ENCODE measurements at regions not wholly inside any gene's neighbourhood (a gene's known extent, or its start where the extent isn't known, plus 50 kb on each side); places are given as distances from the start of the nearest gene placed in this dataset.
"Not testable (repeated sequence)": the region's sequence is repeated elsewhere in the genome, so short reads cannot be mapped to it uniquely, and the experiment has no call there.

GRCh38 chr9:129428864-129429577, 191.9 kb downstream of the C9orf50 start:
- DNase-seq: no peak

DNA sequence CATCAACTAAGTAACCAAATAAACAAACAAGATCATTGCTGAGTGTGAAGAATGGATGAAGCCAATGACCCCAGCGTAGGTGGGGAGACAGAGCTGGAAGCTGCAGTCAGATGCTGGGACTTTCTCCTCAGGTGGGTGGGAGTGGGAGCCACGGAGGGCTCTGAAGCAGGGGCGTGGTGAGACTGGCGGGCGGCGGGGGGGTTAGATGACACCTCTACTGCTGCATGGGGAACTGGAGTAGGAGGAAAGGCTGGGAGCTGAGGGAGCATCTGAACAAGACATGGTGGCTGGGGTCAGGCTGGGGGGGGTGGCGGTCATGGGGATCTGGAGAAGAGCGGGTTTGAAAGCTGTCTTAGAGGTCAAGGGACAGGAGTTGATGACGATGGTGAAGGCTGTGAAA, 193.8 kb downstream of the C9orf50 start:
- DNase-seq: no peak

DNA sequence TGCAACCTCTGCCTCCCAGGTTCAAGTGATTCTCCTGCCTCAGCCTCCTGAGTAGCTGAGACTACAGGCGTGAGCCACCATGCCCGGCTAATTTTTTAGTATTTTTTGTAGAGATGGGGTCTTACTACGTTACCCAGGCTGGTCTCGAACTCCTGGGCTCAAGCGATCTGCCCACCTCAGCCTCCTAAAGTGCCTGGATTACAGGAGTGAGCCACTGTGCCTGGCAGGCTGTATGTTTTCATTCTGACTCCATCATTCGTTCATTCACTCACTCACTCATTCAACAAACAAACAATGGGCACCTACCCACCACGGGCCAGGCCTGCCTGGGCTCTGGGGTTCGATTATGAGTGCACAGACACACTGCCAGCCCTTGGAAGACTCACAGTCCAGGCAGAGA, 197.1 kb downstream of the C9orf50 start:
- DNase-seq: not testable (repeated sequence)

- DNase-seq: no peak
Observed at GRCh38 chr9:129423216-129423615, 197.7 kb downstream of the C9orf50 start.

DNA sequence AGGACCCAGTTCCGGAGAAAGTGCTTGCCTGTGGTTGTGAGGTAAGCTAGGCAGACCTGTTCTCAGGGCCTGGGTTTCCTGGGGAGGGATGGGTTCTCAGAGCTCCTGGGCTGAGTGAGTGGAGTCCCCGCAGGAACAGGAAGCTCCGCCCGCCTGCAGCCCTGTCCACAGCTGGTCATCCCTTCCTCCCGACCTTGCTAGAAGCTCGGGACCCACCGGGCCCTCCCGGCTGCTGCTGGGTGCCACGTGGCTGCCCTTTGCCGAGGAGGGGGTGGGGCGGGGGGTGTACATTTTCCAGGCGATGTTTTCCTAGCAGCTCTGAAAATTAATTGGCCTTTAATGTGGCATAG, 198.1 kb downstream of the C9orf50 start:
- DNase-seq: no peak

DNA sequence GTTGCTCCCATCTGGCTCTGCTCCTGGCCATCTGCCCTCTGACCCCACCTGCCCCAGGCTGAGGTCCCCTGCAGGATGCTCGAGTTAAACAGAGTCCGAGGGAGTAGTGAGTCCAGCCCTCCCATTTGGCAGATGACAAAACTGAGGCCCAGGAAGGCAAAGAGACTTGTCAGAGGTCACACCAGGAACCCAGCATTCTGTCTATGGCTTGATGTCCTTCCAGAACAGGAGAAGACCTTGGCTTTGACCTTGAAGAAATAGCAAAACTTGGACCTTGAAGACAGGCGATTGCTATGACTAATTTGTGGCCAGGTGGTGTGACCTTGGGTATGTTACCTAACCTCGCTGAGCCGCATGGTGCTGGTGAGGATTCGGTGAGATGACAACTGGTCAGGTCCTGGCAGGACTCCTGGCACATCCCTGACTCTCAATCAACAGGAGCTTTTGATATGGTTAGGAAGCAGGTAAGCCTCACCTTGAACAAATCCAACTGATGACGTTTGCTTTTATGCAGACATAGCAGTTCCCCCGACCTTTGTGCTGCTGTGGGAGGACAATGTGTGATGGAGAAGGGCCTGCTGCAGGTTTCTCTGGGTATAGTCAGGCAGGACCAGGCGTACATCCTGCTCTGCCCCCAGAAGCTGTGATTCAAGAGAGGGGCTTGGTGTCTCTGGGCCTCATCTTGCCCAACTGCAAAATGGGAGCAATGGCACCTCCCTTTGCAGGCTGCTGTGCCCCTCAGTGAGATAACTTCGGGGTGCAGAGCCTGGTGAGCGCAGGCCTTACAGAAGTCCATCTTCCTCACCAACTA, 198.7 kb downstream of the C9orf50 start:
- no peak for DNase-seq

- no peak for DNase-seq
Observed at GRCh38 chr9:129421371-129421770, 199.5 kb downstream of the C9orf50 start.

DNA sequence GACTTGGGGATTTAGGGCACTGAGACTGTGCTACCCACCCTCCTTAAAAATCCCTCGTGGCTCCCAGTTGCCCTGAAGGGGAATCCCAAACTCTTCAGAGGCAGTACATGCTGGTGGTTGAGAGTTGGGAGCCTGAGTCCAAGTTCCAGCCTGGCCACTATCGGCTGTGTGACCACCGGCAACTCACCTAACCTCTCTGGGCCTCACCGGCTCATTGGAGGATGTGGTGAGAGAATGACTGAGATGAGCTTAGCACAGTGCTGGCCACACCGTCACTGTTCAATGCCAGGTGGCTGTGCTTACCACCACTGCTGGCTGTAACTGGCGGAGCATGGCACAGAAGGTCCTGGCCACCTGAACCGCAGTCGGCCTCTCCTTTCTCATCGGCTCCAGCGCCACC, 200.2 kb downstream of the C9orf50 start:
- no peak for DNase-seq

DNA sequence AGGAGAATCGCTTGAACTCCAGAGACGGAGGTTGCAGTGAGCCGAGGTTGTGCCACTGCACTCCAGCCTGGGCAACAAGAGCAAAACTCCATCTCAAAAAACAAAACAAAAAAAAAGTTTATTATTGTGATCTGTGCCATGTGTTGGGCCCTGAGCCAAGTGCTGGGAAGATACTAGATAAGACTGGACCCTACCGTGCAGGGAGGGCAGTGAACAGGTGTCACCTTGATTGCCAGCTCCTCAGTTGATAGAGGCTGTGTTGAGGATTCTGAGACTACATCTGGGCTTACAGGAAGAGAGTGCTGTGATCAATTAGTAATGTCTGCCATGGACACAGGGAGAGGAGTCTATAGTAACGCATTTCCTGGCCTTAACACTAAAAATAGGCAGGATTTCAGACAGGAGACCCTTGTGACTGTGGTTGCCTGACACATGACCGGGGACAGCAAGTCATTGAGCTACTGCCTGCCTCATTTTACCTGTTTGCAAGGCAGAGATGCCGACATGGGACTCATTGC, 201.5 kb downstream of the C9orf50 start:
- no peak for DNase-seq

DNA sequence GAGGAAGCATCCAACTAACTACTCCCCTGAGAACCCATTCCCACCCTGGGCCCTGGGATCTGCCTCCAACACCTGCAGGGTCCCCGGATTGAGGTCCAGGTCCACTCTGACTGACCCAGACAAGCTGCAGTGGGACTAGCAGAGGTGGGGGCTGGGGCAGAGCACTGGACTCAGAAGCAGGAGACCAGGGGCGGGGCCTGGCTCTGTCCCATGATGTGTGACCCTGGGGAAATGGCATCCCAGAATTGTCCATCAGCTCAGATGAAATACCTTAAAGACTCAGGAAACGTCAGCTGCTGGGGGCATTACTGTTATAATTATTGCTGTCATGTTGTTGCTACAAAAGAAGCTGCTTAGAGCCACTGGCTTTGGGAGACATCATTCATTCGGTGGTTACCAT, 202.4 kb downstream of the C9orf50 start:
- no peak for DNase-seq

DNA sequence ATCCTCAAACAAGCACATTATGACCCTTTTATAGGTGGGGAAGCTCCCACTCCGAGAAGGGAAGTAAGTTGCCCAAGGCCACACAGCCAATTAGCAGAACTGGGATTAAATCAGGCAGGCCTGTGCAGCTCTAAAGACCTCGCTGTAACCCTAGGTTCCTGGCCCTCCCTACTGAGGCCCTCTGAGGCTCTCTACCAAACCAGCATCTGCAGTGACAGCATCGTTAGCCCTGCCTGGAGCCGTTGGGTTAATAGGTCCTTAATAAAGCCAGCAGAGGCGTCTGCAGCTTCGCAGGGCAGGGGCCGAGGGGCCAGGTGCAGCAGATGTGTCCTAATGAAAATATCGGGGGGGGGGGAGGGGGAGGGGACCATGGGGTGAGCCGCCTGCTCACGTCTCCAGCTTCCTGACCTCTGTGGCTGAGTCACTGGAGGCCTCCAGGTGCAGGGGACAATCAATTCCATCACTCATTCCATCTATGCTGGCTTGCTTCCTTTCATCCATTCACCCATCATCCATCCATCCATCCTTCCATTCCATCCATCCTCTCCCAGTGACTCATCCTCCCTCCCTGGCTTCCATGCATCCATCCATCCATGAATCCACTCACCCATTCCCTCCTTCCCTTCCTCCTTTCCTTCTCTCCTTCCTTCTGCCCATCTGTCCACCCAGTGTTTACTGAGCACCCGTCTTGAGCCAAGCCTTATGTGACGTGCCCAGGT, 203.9 kb downstream of the C9orf50 start:
- no peak for DNase-seq

DNA sequence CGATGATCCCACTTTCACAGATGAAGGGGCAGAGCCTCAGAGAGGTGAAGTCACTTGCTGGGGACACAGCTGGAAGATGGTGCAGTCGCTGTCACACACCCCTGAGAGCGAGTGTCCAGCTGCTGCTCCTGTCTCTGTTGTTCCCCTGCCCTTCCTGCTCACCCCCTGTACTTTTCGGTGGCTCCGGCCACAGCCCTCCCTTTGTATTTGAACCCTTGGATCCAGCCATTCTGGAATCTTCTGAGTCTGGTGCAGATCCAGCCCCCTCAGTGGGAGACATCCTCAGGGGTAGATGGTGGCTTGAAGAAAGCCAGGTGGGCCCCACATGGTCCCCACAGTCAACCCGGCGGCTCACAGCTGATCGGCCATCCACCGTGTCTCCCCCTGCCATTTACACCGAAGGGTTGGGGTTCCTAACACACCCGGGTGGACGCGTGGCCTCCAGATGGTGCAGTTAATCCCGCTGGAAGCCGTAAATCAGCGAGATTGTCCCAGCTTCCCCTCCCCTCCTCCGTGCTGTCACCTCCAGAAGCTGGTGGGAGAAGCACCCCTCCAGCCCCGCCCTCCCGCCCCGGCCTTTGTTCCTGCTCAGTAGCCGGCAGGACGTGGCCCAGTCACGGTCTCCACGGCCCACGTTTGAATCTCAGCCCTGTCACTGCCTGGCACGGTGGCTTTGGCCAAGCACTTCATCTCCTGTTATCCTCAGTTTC, 204.8 kb downstream of the C9orf50 start:
- DNase-seq: no peak

DNA sequence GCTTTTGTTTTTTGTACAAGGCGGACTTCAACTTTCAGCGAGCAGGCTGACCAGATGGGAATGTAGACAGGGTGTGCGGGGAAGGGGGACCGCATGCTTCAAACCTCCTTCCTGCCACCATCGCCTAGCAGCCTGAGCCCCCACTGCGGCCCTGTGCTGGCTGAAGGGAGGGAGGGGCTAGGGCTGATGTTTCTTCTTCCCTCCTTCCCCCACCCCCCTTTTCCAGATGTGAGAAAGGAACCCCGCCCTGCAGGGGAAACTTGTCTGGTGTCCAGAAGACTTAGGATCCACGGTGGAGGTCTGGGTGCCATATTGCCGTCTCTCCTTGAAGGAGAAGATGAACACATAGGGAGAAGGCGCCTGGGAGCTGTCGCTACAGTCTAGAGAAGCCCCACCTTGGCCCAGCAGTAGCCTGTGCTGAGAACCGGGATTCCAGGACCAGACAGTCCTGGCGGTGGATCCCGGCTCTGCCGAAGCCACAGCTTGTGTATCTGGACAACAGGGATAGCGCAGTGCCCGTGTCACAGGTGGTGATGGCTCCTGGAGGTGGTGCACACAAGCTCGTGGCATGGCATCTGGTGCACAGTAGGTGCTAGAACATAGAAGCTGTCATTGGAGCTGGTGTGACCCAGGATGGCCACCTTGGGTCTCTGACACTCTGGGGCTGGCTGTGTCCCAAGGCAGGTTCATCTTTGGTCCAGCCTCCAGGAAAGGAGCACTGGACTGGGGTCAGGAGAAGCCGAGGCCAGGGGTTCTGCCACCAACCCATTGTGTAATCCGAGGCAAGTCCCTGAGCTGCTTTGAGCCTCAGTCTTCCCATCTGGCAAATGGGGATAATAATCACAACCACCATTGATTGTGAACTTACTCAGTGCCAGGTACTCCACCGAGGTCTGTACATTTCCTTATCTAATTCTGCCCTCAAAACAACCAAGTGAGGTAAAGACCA, 205.6 kb downstream of the C9orf50 start:
- no peak for DNase-seq

GRCh38 chr9:129414377-129414992, 206.4 kb downstream of the C9orf50 start:
- no peak for DNase-seq

DNA sequence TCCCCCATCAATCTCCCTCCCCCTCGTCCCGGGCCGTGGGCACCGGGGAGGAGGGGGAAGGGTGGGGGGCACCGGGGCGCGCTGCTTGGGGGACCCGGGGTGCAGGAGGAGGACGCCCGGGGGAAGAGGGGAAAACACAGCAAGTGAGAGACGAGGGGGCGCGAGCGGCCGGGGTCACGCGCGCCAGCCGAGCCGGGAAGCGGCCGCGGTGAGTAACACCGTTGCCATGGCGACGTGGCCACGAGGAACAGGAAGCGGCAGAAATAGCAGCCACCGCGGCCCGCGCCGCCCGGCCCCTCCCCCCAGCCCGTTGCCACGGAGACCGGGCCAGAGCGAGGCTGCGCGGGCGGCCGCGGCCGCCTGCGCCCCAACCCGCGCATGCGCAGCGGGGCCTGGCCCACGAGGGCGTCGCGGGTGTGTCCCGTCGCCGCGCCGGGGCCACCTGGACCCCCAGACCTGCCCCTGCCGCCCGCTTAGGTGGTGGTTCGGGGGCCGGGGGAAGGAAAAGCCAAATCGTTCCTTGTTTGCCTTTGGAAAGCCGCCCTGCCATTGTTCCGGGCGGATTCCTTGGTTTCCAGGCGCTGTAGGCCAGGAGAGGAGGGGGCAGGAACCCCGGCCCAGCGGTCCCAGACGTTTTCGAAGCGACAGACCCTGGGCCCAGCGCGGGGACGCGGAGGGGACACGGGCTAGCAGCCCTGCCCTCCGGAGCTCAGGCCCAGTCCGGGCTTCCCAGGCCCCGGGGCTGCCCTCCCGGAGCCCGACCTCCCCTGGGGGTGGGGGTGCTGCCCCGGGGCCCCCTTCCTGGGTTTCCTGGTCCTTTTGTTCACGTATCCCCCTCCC, 207.1 kb downstream of the C9orf50 start:
- peak; percentile 99 for DNase-seq

GRCh38 chr9:129412814-129413536, 207.9 kb downstream of the C9orf50 start:
- peak; percentile 54 for DNase-seq

DNA sequence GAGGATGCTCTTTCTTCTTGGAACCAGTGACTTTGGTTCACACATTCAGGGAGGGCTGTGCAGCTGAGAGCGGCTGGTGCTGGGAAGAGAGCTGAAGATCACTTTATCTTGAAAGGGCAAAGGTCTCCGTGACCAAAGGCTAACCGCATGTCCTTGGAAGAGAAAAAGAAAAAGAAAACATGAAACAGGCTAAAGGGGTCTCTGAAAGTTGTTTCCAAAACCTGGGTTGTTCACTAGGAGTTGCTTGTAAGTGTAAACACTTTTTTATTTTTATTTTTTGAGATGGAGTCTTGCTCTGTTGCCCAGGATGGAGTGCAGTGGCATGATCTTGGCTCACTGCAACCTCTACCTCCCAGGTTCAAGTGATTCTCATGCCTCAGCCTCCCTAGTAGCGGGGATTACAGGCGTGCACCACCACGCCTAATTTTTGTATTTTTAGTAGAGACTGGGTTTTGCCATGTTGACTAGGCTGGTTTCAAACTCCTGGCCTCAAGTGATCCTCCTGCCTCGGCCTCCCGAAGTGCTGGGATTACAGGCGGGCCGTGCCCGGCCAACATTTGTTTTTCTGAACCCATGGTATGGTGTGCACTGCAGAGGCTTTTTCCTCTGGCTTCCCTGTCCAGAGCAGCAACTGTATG, 208.6 kb downstream of the C9orf50 start:
- DNase-seq: not testable (repeated sequence)

DNA sequence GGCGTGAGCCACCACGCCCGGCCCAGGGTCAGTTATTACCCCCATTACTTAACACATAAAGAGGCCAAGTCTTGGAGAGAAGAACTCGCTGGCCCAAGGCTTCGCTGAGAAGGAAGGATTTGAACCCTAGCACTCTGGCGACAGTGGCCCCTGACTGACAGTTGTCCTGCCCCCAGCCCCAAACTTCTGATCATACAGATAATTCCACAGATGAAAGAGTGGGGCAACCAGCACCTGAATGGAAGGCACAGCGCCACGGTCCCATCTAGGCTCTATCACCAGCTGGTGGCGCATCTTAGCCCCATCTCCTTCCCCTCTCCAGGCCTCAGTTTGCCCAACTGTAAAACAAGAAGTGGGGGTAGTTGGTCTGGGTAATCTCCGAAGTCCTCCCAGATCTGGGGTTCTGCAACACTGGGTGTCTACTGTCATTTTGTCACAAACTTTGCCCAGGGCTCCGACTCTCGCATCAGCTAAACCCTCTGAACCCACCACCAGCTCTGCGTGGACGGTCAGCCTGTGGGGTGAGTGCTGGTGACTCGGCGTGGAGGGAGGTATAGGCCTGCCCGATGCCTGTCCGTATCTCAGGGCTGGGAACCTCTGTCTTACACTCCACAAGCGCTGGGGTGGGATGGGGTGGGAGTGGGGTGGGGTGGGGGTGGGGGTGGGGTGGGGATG, 209.3 kb downstream of the C9orf50 start:
- no peak for DNase-seq

GRCh38 chr9:129410226-129410625, 210.7 kb downstream of the C9orf50 start:
- no peak for DNase-seq
